GM21786 (cell line): ENCODE measurements at regions not wholly inside any gene's neighbourhood (a gene's known extent, or its start where the extent isn't known, plus 50 kb on each side); places are given as distances from the start of the nearest gene placed in this dataset.
"Not testable (repeated sequence)": the region's sequence is repeated elsewhere in the genome, so short reads cannot be mapped to it uniquely, and the experiment has no call there.

Source experiments
- ATAC-seq: cut with Tn5 transposase; IDR thresholded peaks from one replicate; pipeline ENCODE4 v1.9.1; 2021; ENCODE audit not compliant: unreplicated experiment

DNA sequence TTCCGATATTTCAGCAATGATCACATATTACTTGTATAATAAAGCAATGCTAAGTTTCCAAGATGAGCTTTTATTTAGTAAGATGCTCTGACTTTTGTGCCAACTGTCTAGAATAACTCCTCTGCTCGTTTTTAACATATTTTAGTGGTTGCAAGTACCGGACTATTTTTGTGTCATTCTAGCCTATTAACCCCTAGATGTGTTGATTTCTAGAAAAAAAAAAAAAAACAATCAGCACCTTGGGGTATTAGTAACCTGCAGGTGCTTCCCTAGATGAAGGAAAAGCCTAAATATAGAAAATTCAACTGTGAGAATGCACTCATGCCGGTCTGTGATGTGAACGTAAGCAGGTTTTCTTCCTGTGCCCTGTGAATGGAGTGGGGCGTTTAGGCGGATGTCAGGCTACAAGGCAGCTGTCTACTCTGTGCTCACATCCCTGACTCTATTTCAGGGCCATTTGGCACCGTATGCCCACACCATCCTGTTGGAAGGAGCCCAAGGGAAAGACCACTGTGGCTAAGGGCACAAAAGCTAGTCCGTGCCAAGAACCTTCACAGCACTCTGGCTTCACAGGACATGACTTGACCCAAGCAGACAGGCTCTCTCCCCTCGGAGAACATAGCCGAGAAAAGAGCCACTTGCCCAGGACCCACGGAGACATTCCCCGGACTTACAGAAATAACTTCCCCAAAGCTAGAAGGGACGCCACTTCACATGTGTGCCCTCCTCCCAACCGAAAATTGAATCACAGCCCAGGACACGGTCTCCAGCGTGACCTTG, 60.9 kb upstream of the AGAP1 start:
- no peak for ATAC-seq

DNA sequence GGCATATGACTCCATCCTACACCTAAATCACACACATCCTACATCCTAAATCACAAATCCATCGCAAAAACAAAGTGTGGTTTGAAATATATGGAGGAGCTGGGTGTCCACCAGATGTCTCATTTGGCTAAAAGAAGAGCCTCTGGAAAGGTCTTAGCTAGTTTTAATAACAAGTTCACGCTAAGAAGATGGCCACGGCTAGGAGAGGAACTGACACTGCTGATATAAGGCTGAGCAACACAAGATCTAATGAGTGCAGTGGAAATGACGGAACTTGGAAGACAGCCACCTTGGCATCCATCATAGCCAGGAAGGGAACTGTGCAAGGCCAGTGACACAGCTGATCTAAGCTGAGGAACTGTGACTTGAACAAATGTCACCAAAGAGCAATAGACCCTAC, 60.0 kb upstream of the AGAP1 start:
- ATAC-seq, result no peak

DNA sequence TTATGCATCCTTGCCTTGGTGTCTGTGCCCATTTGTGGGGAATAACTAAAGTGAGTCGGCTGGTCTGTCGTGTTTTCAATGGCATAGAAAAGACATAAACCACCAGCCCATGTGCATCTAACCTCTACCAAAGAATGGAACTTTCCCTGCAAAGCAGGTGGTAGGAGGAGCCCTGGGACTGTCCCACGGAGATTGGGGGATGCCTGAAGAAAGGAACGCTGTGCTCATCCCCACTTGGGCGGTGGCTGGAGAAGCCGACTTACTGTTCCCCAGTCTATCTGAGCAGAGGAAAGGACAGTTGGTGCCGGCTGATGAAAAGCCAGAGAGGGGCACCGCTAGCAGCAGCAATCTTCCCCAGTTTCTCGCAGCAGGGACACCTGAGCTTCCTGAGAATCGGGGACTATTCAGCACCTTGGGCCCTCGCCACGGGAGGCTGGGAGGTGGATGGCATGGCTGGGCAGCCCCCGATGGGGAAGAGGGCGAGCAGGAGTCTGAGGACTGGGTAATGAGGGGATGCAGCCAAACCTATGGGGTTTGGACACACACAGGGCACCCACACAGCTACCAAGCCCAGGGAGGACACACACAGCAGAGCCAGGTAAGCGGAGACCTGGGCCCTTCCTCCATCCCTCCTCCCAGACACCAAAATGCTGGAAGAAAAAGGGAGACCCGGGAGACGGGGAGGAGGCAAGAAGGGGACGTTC, 53.7 kb upstream of the AGAP1 start:
- ATAC-seq, result no peak

- not testable (repeated sequence) for ATAC-seq
Observed at GRCh38 chr2:235443580-235443979, 50.3 kb upstream of the AGAP1 start.
